HCT116 (cell line): ENCODE measurements at regions not wholly inside any gene's neighbourhood (a gene's known extent, or its start where the extent isn't known, plus 50 kb on each side); places are given as distances from the start of the nearest gene placed in this dataset.

Source experiments
- ATAC-seq: fragments of 200-7000 bp; cut with Tn5 transposase; 2 replicates; pipeline ENCODE4 v1.9.1; 2020; ENCODE audit warnings: mild to moderate bottlenecking, moderate library complexity
- BruUV-seq: library from RNA; stranded (reverse); fragments of 400-500 nt; replicated peaks from 2 replicates; lab custom pipeline; 2021; lab: Mats Ljungman, UMichigan
- CTCF ChIA-PET: fragments of 300-600 bp; sonication (Branson Sonifier 250); formaldehyde crosslinking; loops from one replicate; lab custom pipeline; 2021; ENCODE audit warnings: antibody characterized with exemption; lab: Charles Lee
- POLR2A ChIA-PET: fragments of 300-600, 350-600 bp; sonication (Branson Sonifier 250); formaldehyde crosslinking; loops from one replicate; lab custom pipeline; 2021; ENCODE audit warnings: antibody characterized with exemption; lab: Charles Lee
- RAD21 ChIA-PET, 2 experiments: fragments of 300-600 bp; sonication (Branson Sonifier 250); formaldehyde crosslinking; loops; one replicate each; lab custom pipeline; 2023; ENCODE audit warnings: low total read pairs in 2 of 2; ENCODE audit not compliant: uncharacterized antibody in 2 of 2, unreplicated experiment in 2 of 2, low non-redundant PET in 1 of 2; lab: Charles Lee
- DNase-seq: peaks from one replicate; pipeline ENCODE4 v3.0.0-alpha.2; 2010; ENCODE audit warnings: low read depth, low spot score
- H2AFZ ChIP-seq: fragments of 200-600 bp; shearing (Covaris generic), sonication (generic); 2 replicates; pipeline ENCODE4 v1.6.1; 2017; ENCODE audit warnings: low read depth, mixed run types, mixed read lengths, antibody characterized with exemption, low read length; ENCODE audit not compliant: poor library complexity, severe bottlenecking
- H3K27ac ChIP-seq: 2 replicates; pipeline ENCODE4 v1.5.1; 2012; ENCODE audit warnings: low read depth, low read length
- H3K27me3 ChIP-seq: fragments of 200-600 bp; sonication (generic); 2 replicates; pipeline ENCODE4 v1.6.1; 2016; ENCODE audit warnings: mixed run types, low read length, mixed read lengths; ENCODE audit not compliant: insufficient read depth
- H3K36me3 ChIP-seq, 2 experiments: fragments of 200-500 bp in 1 of 2; fragments of 200-600 bp in 1 of 2; sonication (Bioruptor generic) in 1 of 2; sonication (generic) in 1 of 2; 2 replicates each; pipeline versions ENCODE4 v1.5.1 to v1.6.1; 2014 to 2016; ENCODE audit warnings: low read length in 2 of 2, inconsistent platforms in 1 of 2, mixed read lengths in 1 of 2, mixed run types in 1 of 2; ENCODE audit not compliant: insufficient read depth in 2 of 2, control insufficient read depth in 1 of 2
- H3K4me1 ChIP-seq, 2 experiments: fragments of 200-600 bp in 1 of 2; sonication (generic) in 1 of 2; 2 replicates each; pipeline versions ENCODE4 v1.5.1 to v1.6.1; 2012 to 2017; ENCODE audit warnings: low read length in 2 of 2, inconsistent platforms in 1 of 2, mild to moderate bottlenecking in 1 of 2, mixed read lengths in 1 of 2, mixed run types in 1 of 2, moderate library complexity in 1 of 2; ENCODE audit not compliant: insufficient read depth in 2 of 2, control insufficient read depth in 1 of 2
- H3K4me2 ChIP-seq: fragments of 200-600 bp; sonication (generic); 2 replicates; pipeline ENCODE4 v1.6.1; 2017; ENCODE audit warnings: mixed run types, low read length, mixed read lengths
- H3K4me3 ChIP-seq, 2 experiments: fragments of 200-600 bp in 1 of 2; sonication (generic) in 1 of 2; replicated peaks in 1 of 2; 2 replicates each; pipeline ENCODE4 v1.5.1; 2011 to 2016; ENCODE audit warnings: low read length in 2 of 2, control low read depth in 1 of 2, low read depth in 1 of 2, mild to moderate bottlenecking in 1 of 2, mixed read lengths in 1 of 2, mixed run types in 1 of 2
- H3K79me2 ChIP-seq: fragments of 200-600 bp; sonication (generic); 2 replicates; pipeline ENCODE4 v1.6.1; 2017; ENCODE audit warnings: mild to moderate bottlenecking, mixed run types, low read length, moderate library complexity, mixed read lengths; ENCODE audit not compliant: insufficient read depth
- H3K9ac ChIP-seq: fragments of 200-600 bp; sonication (generic); 2 replicates; pipeline ENCODE4 v1.6.1; 2016; ENCODE audit warnings: low read length, mixed read lengths
- H3K9me2 ChIP-seq: fragments of 200-600 bp; sonication (generic), shearing (Covaris generic); 2 replicates; pipeline ENCODE4 v1.6.1; 2017; ENCODE audit warnings: mixed run types, mild to moderate bottlenecking, moderate library complexity; ENCODE audit not compliant: insufficient read depth
- H3K9me3 ChIP-seq, 2 experiments: fragments of 200-500 bp in 1 of 2; fragments of 200-600 bp in 1 of 2; sonication (Bioruptor generic) in 1 of 2; sonication (generic) in 1 of 2; 2 replicates each; pipeline ENCODE4 v1.6.1; 2014 to 2017; ENCODE audit warnings: low read length in 2 of 2, mixed read lengths in 2 of 2, inconsistent platforms in 1 of 2, low read depth in 1 of 2, mild to moderate bottlenecking in 1 of 2, mixed run types in 1 of 2, moderate library complexity in 1 of 2; ENCODE audit not compliant: control insufficient read depth in 1 of 2, insufficient read depth in 1 of 2
- H4K20me1 ChIP-seq: fragments of 200-600 bp; sonication (generic), shearing (Covaris generic); 2 replicates; pipeline ENCODE4 v1.6.1; 2017; ENCODE audit warnings: mixed run types, mild to moderate bottlenecking, moderate library complexity; ENCODE audit not compliant: insufficient read depth
- CBX3 ChIP-seq: IDR thresholded peaks from 2 replicates; pipeline ENCODE4 v1.6.1; 2012; ENCODE audit warnings: low read depth
- EGR1 ChIP-seq: IDR thresholded peaks from 2 replicates; pipeline ENCODE4 v1.6.1; 2012; ENCODE audit warnings: low read depth
- ELF1 ChIP-seq: IDR thresholded peaks from 2 replicates; pipeline ENCODE4 v1.6.1; 2012; ENCODE audit warnings: low read depth, borderline replicate concordance
- EZH2 ChIP-seq: fragments of 200-600 bp; sonication (generic); IDR thresholded peaks from 2 replicates; pipeline ENCODE4 v1.6.1; 2017; ENCODE audit warnings: antibody characterized with exemption, mixed run types
- JUND ChIP-seq: IDR thresholded peaks from 2 replicates; pipeline ENCODE4 v1.6.1; 2012
- POLR2A ChIP-seq: IDR thresholded peaks from 2 replicates; pipeline ENCODE4 v1.7.0; 2011; ENCODE audit warnings: borderline replicate concordance; ENCODE audit not compliant: insufficient read depth, insufficient read length; ENCODE audit errors: extremely low read depth
- POLR2AphosphoS5 ChIP-seq: IDR thresholded peaks from 2 replicates; pipeline ENCODE4 v1.6.1; 2011; ENCODE audit warnings: mild to moderate bottlenecking, low read depth, low read length, moderate library complexity
- SIN3A ChIP-seq: IDR thresholded peaks from 2 replicates; pipeline ENCODE4 v1.6.1; 2012; ENCODE audit warnings: low read depth
- SP1 ChIP-seq: IDR thresholded peaks from 2 replicates; pipeline ENCODE4 v1.6.1; 2012; ENCODE audit warnings: low read depth
- SRF ChIP-seq: IDR thresholded peaks from 2 replicates; pipeline ENCODE4 v1.6.1; 2012; ENCODE audit warnings: low read depth
- TCF7L2 ChIP-seq: IDR thresholded peaks from 2 replicates; pipeline ENCODE4 v1.7.0; 2011; ENCODE audit warnings: borderline replicate concordance, inconsistent platforms; ENCODE audit not compliant: insufficient read depth, insufficient read length; ENCODE audit errors: extremely low read depth
- ZFX ChIP-seq: fragments of 450-650 bp; IDR thresholded peaks from 2 replicates; pipeline ENCODE4 v1.6.1; 2017
- ZNF274 ChIP-seq: fragments of 200-500 bp; sonication (Bioruptor generic); IDR thresholded peaks from 2 replicates; pipeline ENCODE4 v1.6.1; 2014; ENCODE audit warnings: mild to moderate bottlenecking, low read depth, low read length, inconsistent platforms
- intact Hi-C: fragments of 100-400 bp; cut with micrococcal nuclease; formaldehyde crosslinking; loops from 2 replicates; pipeline ENCODE4 v1.10.0; 2022
- TF ChIP-seq, protein P1 (sequence below): IDR thresholded peaks from 2 replicates; pipeline ENCODE4 v1.6.1; 2012
- TF ChIP-seq, protein P2 (sequence below): IDR thresholded peaks from 2 replicates; pipeline ENCODE4 v1.6.1; 2012; ENCODE audit warnings: low read depth
- TF ChIP-seq, protein P3 (sequence below): IDR thresholded peaks from 2 replicates; pipeline ENCODE4 v1.6.1; 2011; ENCODE audit warnings: mild to moderate bottlenecking, low read length, moderate library complexity; ENCODE audit not compliant: insufficient replicate concordance; ENCODE audit errors: extremely low read depth

DNA sequence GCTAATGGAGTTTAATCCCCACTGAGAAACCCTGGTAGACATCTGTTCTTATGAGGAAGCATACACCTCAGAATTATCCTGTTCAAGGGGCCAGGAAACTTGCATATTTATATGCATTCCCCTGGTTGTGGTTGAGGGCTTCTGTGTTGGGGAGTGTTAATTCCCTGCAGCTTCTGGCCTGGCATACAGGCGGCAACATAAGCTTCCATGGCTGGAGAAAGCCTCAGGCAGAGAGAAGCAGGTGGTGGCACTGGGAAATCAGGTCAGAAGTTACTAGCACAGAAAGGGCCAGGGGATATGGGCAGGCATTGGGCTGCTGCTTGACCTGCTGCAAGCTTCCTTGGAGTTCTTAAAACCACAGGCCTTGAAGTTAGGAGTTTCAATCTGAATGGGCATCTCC lies 166.1 kb upstream of the SEMA6A start:
- no peak for ATAC-seq
- POLR2A ChIA-PET, result no interaction called here

DNA sequence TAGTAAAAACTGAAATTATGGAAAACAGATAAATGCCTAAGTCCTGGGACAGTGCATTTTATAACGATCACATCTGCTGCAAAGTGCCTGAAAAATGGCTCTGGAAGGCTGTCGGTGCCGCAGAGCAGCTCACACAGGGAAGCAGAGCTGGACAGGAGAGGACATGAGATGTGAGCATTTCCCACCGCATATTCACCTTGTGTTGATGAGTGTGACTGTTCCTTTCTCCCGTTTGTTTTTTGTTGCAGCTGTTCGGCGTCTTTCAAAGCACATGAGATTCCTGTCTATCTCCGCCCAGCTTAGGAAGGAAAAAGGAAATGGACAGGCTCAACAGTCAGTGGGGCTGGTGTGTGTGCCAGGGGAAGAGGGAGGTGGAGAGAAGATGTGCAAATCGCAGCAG lies 164.9 kb upstream of the SEMA6A start:
- no peaks in the 10 kb centered on the region for H3K27me3 ChIP-seq
- DNase-seq (no peak), ATAC-seq (no peak)
- H3K27ac ChIP-seq, result no peak overlapping the region
- intact Hi-C loops, result no loop called here
- no peaks in the 10 kb centered on the region for H3K9me2 ChIP-seq
- BruUV-seq, result no TSS peak
- no peak overlapping the region for H3K4me3 ChIP-seq
- H2AFZ ChIP-seq, result no peak overlapping the region
- POLR2A ChIA-PET, result no interaction called here
- no peaks in the 10 kb centered on the region for H3K79me2 ChIP-seq
- no peaks in the 10 kb centered on the region for H3K36me3 ChIP-seq
- CTCF ChIA-PET, result no interaction called here
- RAD21 ChIA-PET, result no interaction called here
- no peaks in the 10 kb centered on the region for H3K4me1 ChIP-seq
- H4K20me1 ChIP-seq, result no peaks in the 10 kb centered on the region
- no peak overlapping the region for H3K4me2 ChIP-seq
- no peak overlapping the region for H3K9ac ChIP-seq
- H3K9me3 ChIP-seq, result 0 out of 4 replicates have a peak, but pooled peaks cover 0 to 4% of the 10 kb centered on the region in 2 experiments
- TF ChIP-seq, protein P1, sequence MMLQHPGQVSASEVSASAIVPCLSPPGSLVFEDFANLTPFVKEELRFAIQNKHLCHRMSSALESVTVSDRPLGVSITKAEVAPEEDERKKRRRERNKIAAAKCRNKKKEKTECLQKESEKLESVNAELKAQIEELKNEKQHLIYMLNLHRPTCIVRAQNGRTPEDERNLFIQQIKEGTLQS, result no peak
- TF ChIP-seq SP1 (no peak), CBX3 (no peak), POLR2A (no peak), POLR2AphosphoS5 (no peak), JUND (no peak), ZNF274 (no peak), ELF1 (no peak), EGR1 (no peak), TCF7L2 (no peak)
- TF ChIP-seq, protein P2, sequence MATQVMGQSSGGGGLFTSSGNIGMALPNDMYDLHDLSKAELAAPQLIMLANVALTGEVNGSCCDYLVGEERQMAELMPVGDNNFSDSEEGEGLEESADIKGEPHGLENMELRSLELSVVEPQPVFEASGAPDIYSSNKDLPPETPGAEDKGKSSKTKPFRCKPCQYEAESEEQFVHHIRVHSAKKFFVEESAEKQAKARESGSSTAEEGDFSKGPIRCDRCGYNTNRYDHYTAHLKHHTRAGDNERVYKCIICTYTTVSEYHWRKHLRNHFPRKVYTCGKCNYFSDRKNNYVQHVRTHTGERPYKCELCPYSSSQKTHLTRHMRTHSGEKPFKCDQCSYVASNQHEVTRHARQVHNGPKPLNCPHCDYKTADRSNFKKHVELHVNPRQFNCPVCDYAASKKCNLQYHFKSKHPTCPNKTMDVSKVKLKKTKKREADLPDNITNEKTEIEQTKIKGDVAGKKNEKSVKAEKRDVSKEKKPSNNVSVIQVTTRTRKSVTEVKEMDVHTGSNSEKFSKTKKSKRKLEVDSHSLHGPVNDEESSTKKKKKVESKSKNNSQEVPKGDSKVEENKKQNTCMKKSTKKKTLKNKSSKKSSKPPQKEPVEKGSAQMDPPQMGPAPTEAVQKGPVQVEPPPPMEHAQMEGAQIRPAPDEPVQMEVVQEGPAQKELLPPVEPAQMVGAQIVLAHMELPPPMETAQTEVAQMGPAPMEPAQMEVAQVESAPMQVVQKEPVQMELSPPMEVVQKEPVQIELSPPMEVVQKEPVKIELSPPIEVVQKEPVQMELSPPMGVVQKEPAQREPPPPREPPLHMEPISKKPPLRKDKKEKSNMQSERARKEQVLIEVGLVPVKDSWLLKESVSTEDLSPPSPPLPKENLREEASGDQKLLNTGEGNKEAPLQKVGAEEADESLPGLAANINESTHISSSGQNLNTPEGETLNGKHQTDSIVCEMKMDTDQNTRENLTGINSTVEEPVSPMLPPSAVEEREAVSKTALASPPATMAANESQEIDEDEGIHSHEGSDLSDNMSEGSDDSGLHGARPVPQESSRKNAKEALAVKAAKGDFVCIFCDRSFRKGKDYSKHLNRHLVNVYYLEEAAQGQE, result no peak

More for the DNA sequence above, 166.1 kb upstream of the SEMA6A start:
- TF ChIP-seq ZNF274, result no peak
- no peak for TF ChIP-seq POLR2A
- TF ChIP-seq ZFX, result no peak
- no peak for TF ChIP-seq SIN3A
- TF ChIP-seq SRF, result no peak
- TF ChIP-seq CBX3, result no peak
- TF ChIP-seq, protein P3, sequence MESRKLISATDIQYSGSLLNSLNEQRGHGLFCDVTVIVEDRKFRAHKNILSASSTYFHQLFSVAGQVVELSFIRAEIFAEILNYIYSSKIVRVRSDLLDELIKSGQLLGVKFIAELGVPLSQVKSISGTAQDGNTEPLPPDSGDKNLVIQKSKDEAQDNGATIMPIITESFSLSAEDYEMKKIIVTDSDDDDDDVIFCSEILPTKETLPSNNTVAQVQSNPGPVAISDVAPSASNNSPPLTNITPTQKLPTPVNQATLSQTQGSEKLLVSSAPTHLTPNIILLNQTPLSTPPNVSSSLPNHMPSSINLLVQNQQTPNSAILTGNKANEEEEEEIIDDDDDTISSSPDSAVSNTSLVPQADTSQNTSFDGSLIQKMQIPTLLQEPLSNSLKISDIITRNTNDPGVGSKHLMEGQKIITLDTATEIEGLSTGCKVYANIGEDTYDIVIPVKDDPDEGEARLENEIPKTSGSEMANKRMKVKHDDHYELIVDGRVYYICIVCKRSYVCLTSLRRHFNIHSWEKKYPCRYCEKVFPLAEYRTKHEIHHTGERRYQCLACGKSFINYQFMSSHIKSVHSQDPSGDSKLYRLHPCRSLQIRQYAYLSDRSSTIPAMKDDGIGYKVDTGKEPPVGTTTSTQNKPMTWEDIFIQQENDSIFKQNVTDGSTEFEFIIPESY, result no peak
- no peak for TF ChIP-seq EZH2
- TF ChIP-seq POLR2AphosphoS5, result no peak
- RAD21 ChIA-PET, result no interaction called here
- Histone ChIP-seq H2AFZ (no peak overlapping the region), H3K9ac (no peak overlapping the region), H4K20me1 (no peaks in the 10 kb centered on the region), H3K4me3 (no peak overlapping the region), H3K9me3 (0 out of 4 replicates have a peak, but pooled peaks cover 0 to 4% of the 10 kb centered on the region in 2 experiments), H3K79me2 (no peaks in the 10 kb centered on the region), H3K4me1 (no peaks in the 10 kb centered on the region), H3K9me2 (no peaks in the 10 kb centered on the region), H3K36me3 (no peaks in the 10 kb centered on the region), H3K27me3 (no peaks in the 10 kb centered on the region), H3K27ac (no peak overlapping the region), H3K4me2 (no peak overlapping the region)
- CTCF ChIA-PET, result no interaction called here
- BruUV-seq, result no TSS peak
- intact Hi-C loops, result no loop called here
- no peak for DNase-seq
